ENCODE measurements at regions not wholly inside any gene's neighbourhood (a gene's known extent, or its start where the extent isn't known, plus 50 kb on each side); places are given as distances from the start of the nearest gene placed in this dataset.

DNA sequence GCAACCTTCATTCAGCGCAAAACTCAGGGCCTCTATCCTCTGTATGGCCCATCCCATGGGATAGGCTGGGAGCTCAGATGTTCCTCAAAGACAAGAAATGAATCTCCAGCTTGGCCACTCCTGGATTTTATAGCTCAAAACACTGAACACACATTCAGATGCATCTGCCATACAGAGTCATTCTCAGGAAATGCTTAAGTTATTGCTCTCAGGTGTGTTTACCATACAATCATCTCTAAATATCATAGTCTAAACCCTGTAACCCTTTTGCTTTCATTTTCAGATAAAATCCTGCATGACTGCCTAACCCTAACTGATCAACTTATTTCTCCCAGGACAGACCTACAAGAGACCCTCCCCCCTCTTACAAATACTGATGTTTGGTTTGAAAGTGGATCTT lies 140.9 kb upstream of the FMR1 start:
- Mint-ChIP-seq H3K4me1 (ENCODE audit: low read depth, unreplicated experiment) (no peaks in the 10 kb centered on the region), H3K9me3 (ENCODE audit: low read depth, unreplicated experiment) (peaks cover 2% of the 10 kb centered on the region), H3K4me3 (ENCODE audit: low read depth, unreplicated experiment) (no peak overlapping the region), H3K27ac (ENCODE audit: unreplicated experiment) (no peak overlapping the region), H3K27me3 (ENCODE audit: unreplicated experiment) (no peaks in the 10 kb centered on the region), H3K36me3 (ENCODE audit: insufficient read depth, unreplicated experiment) (no peaks in the 10 kb centered on the region)
- no peak for DNase-seq
- TF ChIP-seq, protein P1, sequence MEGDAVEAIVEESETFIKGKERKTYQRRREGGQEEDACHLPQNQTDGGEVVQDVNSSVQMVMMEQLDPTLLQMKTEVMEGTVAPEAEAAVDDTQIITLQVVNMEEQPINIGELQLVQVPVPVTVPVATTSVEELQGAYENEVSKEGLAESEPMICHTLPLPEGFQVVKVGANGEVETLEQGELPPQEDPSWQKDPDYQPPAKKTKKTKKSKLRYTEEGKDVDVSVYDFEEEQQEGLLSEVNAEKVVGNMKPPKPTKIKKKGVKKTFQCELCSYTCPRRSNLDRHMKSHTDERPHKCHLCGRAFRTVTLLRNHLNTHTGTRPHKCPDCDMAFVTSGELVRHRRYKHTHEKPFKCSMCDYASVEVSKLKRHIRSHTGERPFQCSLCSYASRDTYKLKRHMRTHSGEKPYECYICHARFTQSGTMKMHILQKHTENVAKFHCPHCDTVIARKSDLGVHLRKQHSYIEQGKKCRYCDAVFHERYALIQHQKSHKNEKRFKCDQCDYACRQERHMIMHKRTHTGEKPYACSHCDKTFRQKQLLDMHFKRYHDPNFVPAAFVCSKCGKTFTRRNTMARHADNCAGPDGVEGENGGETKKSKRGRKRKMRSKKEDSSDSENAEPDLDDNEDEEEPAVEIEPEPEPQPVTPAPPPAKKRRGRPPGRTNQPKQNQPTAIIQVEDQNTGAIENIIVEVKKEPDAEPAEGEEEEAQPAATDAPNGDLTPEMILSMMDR (IDR thresholded peaks at IDR 0.05; ENCODE audit: unreplicated experiment): no peak
- intact Hi-C loops (cut with micrococcal nuclease; ENCODE audit: unreplicated experiment): no loop called here
- CTCF ChIA-PET: no interaction called here
- no TSS peak for BruUV-seq (replicated peaks)

DNA sequence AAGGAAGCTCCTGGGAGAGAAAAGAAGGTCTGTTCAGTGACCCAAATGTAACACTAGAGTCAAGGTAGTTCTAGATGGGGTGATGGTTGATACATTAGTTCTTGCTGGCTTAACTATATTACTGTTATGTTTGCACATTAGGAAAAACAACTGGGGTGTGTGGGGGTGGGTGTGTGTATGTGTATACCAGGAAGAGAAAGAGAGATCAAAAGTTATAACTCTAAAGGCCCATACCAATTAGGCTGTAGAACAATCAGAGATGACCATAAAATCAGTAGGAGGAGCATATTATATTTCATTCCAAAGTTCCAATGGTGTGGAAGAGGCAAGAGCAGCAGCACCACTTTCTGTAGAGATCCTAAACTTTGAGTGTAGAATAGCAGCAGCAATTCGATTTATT lies 134.7 kb upstream of the FMR1 start:
- peaks cover 4% of the 10 kb centered on the region for H3K9me3 Mint-ChIP-seq (ENCODE audit: low read depth, unreplicated experiment)
- H3K27me3 Mint-ChIP-seq (ENCODE audit: unreplicated experiment): no peaks in the 10 kb centered on the region
- H3K27ac Mint-ChIP-seq (ENCODE audit: unreplicated experiment): no peak overlapping the region
- no peak overlapping the region for H3K4me3 Mint-ChIP-seq (ENCODE audit: low read depth, unreplicated experiment)
- H3K36me3 Mint-ChIP-seq (ENCODE audit: insufficient read depth, unreplicated experiment): no peaks in the 10 kb centered on the region
- no peak for DNase-seq
- CTCF ChIA-PET: no interaction called here
- TF ChIP-seq, protein P1 (IDR thresholded peaks at IDR 0.05; ENCODE audit: unreplicated experiment): no peak
- no TSS peak for BruUV-seq (replicated peaks)
- H3K4me1 Mint-ChIP-seq (ENCODE audit: low read depth, unreplicated experiment): no peaks in the 10 kb centered on the region
- intact Hi-C loops (cut with micrococcal nuclease; ENCODE audit: unreplicated experiment): no loop called here

DNA sequence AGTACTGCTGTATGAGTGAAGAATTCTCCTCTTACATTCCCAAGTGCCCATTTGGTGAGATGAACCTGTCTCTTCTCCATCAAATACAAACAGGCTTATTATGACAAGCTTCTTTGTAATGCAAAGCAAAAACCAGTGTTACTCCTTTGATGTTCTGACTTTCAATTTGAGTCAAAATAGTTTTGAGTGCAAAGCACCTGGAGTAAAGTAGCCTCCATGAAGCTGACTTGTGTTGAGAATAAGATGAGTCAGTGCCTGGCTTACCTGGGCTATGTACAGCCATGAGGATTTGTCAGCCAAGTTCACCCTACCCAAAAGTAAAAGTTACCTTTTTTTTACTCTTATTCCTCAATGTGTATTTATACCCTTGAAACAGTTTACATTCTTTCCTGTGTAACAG lies 132.5 kb upstream of the FMR1 start:
- Mint-ChIP-seq H3K27me3 (ENCODE audit: unreplicated experiment) (no peaks in the 10 kb centered on the region), H3K4me1 (ENCODE audit: low read depth, unreplicated experiment) (no peaks in the 10 kb centered on the region), H3K36me3 (ENCODE audit: insufficient read depth, unreplicated experiment) (no peaks in the 10 kb centered on the region), H3K27ac (ENCODE audit: unreplicated experiment) (no peak overlapping the region), H3K9me3 (ENCODE audit: low read depth, unreplicated experiment) (peaks cover 4% of the 10 kb centered on the region), H3K4me3 (ENCODE audit: low read depth, unreplicated experiment) (no peak overlapping the region)
- TF ChIP-seq, protein P1 (IDR thresholded peaks at IDR 0.05; ENCODE audit: unreplicated experiment): no peak
- CTCF ChIA-PET: no interaction called here
- intact Hi-C loops (cut with micrococcal nuclease; ENCODE audit: unreplicated experiment): no loop called here
- DNase-seq: no peak
- BruUV-seq (replicated peaks): no TSS peak

DNA sequence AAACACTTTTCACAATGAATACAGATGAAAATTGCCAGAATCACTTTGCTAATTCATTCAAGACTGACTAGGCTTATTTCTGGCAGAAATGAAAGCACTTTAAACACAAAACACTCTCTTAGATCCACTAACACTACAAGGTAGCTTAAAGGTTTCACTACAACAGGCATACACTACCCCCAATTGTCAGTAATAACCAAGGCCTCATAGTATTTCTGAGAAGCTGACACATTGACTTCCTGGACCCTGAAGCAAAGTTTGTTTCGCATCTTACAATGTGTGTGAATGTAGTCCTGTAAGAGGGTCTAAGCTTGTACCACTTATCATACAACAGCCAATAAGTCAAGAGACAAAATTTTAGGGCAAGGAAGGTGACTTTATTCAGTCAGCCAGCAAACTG lies 129.9 kb upstream of the FMR1 start:
- Mint-ChIP-seq H3K36me3 (ENCODE audit: insufficient read depth, unreplicated experiment) (no peaks in the 10 kb centered on the region), H3K4me1 (ENCODE audit: low read depth, unreplicated experiment) (no peaks in the 10 kb centered on the region), H3K9me3 (ENCODE audit: low read depth, unreplicated experiment) (peaks cover 4% of the 10 kb centered on the region), H3K27ac (ENCODE audit: unreplicated experiment) (no peak overlapping the region), H3K4me3 (ENCODE audit: low read depth, unreplicated experiment) (no peak overlapping the region), H3K27me3 (ENCODE audit: unreplicated experiment) (no peaks in the 10 kb centered on the region)
- BruUV-seq (replicated peaks): no TSS peak
- TF ChIP-seq, protein P1 (IDR thresholded peaks at IDR 0.05; ENCODE audit: unreplicated experiment): no peak
- intact Hi-C loops (cut with micrococcal nuclease; ENCODE audit: unreplicated experiment): no loop called here
- no peak for DNase-seq
- CTCF ChIA-PET: no interaction called here
